ENCODE measurements at regions not wholly inside any gene's neighbourhood (a gene's known extent, or its start where the extent isn't known, plus 50 kb on each side); places are given as distances from the start of the nearest gene placed in this dataset.

- TF ChIP-seq VEZF1 (CRISPR knock-in tag; IDR thresholded peaks at IDR 0.05) = peak; percentile 97
- TF ChIP-seq ZNF551 (CRISPR knock-in tag; IDR thresholded peaks at IDR 0.05) = no peak
- TF ChIP-seq RAD21 (CRISPR knock-in tag; conservative IDR thresholded peaks at IDR 0.05 in 1 of 2, IDR thresholded peaks at IDR 0.05 in 1 of 2) = peak; percentile 34 to 47
- 0 out of 4 replicates have a peak, but pooled peaks of 1 of the 2 experiments have one; percentile 19 for TF ChIP-seq RCOR1 (IDR thresholded peaks at IDR 0.05; ENCODE audit: borderline replicate concordance in 1 of 2, low read depth in 2 of 2, low read length in 2 of 2)
- TF ChIP-seq, protein P1, sequence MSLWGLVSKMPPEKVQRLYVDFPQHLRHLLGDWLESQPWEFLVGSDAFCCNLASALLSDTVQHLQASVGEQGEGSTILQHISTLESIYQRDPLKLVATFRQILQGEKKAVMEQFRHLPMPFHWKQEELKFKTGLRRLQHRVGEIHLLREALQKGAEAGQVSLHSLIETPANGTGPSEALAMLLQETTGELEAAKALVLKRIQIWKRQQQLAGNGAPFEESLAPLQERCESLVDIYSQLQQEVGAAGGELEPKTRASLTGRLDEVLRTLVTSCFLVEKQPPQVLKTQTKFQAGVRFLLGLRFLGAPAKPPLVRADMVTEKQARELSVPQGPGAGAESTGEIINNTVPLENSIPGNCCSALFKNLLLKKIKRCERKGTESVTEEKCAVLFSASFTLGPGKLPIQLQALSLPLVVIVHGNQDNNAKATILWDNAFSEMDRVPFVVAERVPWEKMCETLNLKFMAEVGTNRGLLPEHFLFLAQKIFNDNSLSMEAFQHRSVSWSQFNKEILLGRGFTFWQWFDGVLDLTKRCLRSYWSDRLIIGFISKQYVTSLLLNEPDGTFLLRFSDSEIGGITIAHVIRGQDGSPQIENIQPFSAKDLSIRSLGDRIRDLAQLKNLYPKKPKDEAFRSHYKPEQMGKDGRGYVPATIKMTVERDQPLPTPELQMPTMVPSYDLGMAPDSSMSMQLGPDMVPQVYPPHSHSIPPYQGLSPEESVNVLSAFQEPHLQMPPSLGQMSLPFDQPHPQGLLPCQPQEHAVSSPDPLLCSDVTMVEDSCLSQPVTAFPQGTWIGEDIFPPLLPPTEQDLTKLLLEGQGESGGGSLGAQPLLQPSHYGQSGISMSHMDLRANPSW (CRISPR knock-in tag; IDR thresholded peaks at IDR 0.05) = no peak
- TF ChIP-seq ZFP36 (IDR thresholded peaks at IDR 0.05; ENCODE audit: low read depth, low read length, partially characterized antibody) = no peak
- TF ChIP-seq ETV1 (tag; conservative IDR thresholded peaks at IDR 0.05; ENCODE audit: low read depth) = no peak
- 0 out of 2 replicates have a peak, but pooled peaks have one; percentile 25 for TF ChIP-seq ATF4 (CRISPR knock-in tag; IDR thresholded peaks at IDR 0.05)
- no peak for TF ChIP-seq ZNF41 (CRISPR knock-in tag; conservative IDR thresholded peaks at IDR 0.05)
- TF ChIP-seq HDAC1 (IDR thresholded peaks at IDR 0.05) = no peak
- no peak for TF ChIP-seq NFIX (CRISPR knock-in tag; IDR thresholded peaks at IDR 0.05; ENCODE audit: low read depth)
- TF ChIP-seq ZBTB1 (CRISPR knock-in tag; IDR thresholded peaks at IDR 0.05; ENCODE audit: borderline replicate concordance, low read depth) = no peak
- no peak for TF ChIP-seq ZNF224 (CRISPR knock-in tag; IDR thresholded peaks at IDR 0.05)
- no peak for TF ChIP-seq SREBF2 (CRISPR knock-in tag; IDR thresholded peaks at IDR 0.05)
- no peak for TF ChIP-seq NR0B1 (IDR thresholded peaks at IDR 0.05; ENCODE audit: partially characterized antibody)
- peak; percentile 17; the same call in 1 of the 2 replicates for TF ChIP-seq PHF8 (IDR thresholded peaks at IDR 0.05; ENCODE audit: borderline replicate concordance, low read length)
- no peak for TF ChIP-seq FOSL1 (tag; conservative IDR thresholded peaks at IDR 0.05)
- no peak for TF ChIP-seq BRF2 (IDR thresholded peaks at IDR 0.05; ENCODE audit: borderline replicate concordance, insufficient read depth, insufficient read length)
Measured at GRCh38 chr5:88140856-88141752, 127.5 kb downstream of the TMEM161B start (continued).

Measured in K562 (cell line).